ENCODE measurements at regions not wholly inside any gene's neighbourhood (a gene's known extent, or its start where the extent isn't known, plus 50 kb on each side); places are given as distances from the start of the nearest gene placed in this dataset.

GRCh38 chr16:86211800-86212199 is 298.5 kb upstream of the FOXF1 start:
- no peak for TF ChIP-seq CTCF (IDR thresholded peaks at IDR 0.05; ENCODE audit: insufficient read depth, missing control alignments)
- DNase-seq (ENCODE audit: insufficient read length, low spot score): no peak
- no peak for FAIRE-seq

GRCh38 chr16:86212706-86213436 is 297.5 kb upstream of the FOXF1 start:
- FAIRE-seq: no peak

GRCh38 chr16:86213437-86214205 is 296.7 kb upstream of the FOXF1 start:
- no peak for TF ChIP-seq CTCF (IDR thresholded peaks at IDR 0.05; ENCODE audit: insufficient read depth, missing control alignments)
- DNase-seq (ENCODE audit: insufficient read length, low spot score) (no peak), FAIRE-seq (no peak)

More at GRCh38 chr16:86212706-86213436, 297.5 kb upstream of the FOXF1 start:
- TF ChIP-seq CTCF (IDR thresholded peaks at IDR 0.05; ENCODE audit: insufficient read depth, missing control alignments): no peak
- no peak for DNase-seq (ENCODE audit: insufficient read length, low spot score)

- TF ChIP-seq CTCF (IDR thresholded peaks at IDR 0.05; ENCODE audit: insufficient read depth, missing control alignments): no peak
- FAIRE-seq: no peak
- DNase-seq (ENCODE audit: insufficient read length, low spot score): no peak
Observed at GRCh38 chr16:86214326-86215232, 295.7 kb upstream of the FOXF1 start.

- TF ChIP-seq CTCF (IDR thresholded peaks at IDR 0.05; ENCODE audit: insufficient read depth, missing control alignments): no peak
- FAIRE-seq (no peak), DNase-seq (ENCODE audit: insufficient read length, low spot score) (no peak)
Observed at GRCh38 chr16:86215233-86215978, 294.9 kb upstream of the FOXF1 start.

- TF ChIP-seq CTCF (IDR thresholded peaks at IDR 0.05; ENCODE audit: insufficient read depth, missing control alignments): no peak
- no peak for DNase-seq (ENCODE audit: insufficient read length, low spot score)
- FAIRE-seq: no peak
Observed at GRCh38 chr16:86215979-86216585, 294.2 kb upstream of the FOXF1 start.
